ENCODE measurements at regions not wholly inside any gene's neighbourhood (a gene's known extent, or its start where the extent isn't known, plus 50 kb on each side); places are given as distances from the start of the nearest gene placed in this dataset.

GRCh38 chr18:75531851-75532459 is 104.5 kb upstream of the SMIM21 start:
- no peak for DNase-seq (ENCODE audit: low read depth)

- no peak for DNase-seq (ENCODE audit: low read depth)
These were observed 103.8 kb upstream of the SMIM21 start for GRCh38 chr18:75531212-75531850.

- DNase-seq (ENCODE audit: low read depth) = no peak
These were observed 103.2 kb upstream of the SMIM21 start for GRCh38 chr18:75530566-75531211.

- no peak for DNase-seq (ENCODE audit: low read depth)
These were observed 102.6 kb upstream of the SMIM21 start for GRCh38 chr18:75530118-75530517.

GRCh38 chr18:75529394-75529793 is 101.9 kb upstream of the SMIM21 start:
- no peak for DNase-seq (ENCODE audit: low read depth)

- no peak for DNase-seq (ENCODE audit: low read depth)
These were observed 100.6 kb upstream of the SMIM21 start for GRCh38 chr18:75527848-75528685.

GRCh38 chr18:75526038-75526437 is 98.5 kb upstream of the SMIM21 start:
- DNase-seq (ENCODE audit: low read depth) = no peak

GRCh38 chr18:75525331-75525730 is 97.8 kb upstream of the SMIM21 start:
- DNase-seq (ENCODE audit: low read depth) = no peak

GRCh38 chr18:75524841-75525240 is 97.3 kb upstream of the SMIM21 start:
- DNase-seq (ENCODE audit: low read depth) = no peak

- no peak for DNase-seq (ENCODE audit: low read depth)
These were observed 96.7 kb upstream of the SMIM21 start for GRCh38 chr18:75524181-75524580.

GRCh38 chr18:75521816-75522215 is 94.3 kb upstream of the SMIM21 start:
- DNase-seq (ENCODE audit: low read depth) = no peak

- DNase-seq (ENCODE audit: low read depth) = no peak
These were observed 90.5 kb upstream of the SMIM21 start for GRCh38 chr18:75518007-75518406.

GRCh38 chr18:75517286-75517685 is 89.8 kb upstream of the SMIM21 start:
- no peak for DNase-seq (ENCODE audit: low read depth)

GRCh38 chr18:75507636-75508035 is 80.1 kb upstream of the SMIM21 start:
- DNase-seq (ENCODE audit: low read depth) = no peak

GRCh38 chr18:75506913-75507312 is 79.4 kb upstream of the SMIM21 start:
- no peak for DNase-seq (ENCODE audit: low read depth)

- no peak for DNase-seq (ENCODE audit: low read depth)
These were observed 77.0 kb upstream of the SMIM21 start for GRCh38 chr18:75504469-75504868.

- no peak for DNase-seq (ENCODE audit: low read depth)
These were observed 76.1 kb upstream of the SMIM21 start for GRCh38 chr18:75503615-75504014.

GRCh38 chr18:75502286-75502685 is 74.8 kb upstream of the SMIM21 start:
- no peak for DNase-seq (ENCODE audit: low read depth)

GRCh38 chr18:75500545-75500944 is 73.0 kb upstream of the SMIM21 start:
- no peak for DNase-seq (ENCODE audit: low read depth)

GRCh38 chr18:75497576-75498235 is 70.2 kb upstream of the SMIM21 start:
- no peak for DNase-seq (ENCODE audit: low read depth)

- DNase-seq (ENCODE audit: low read depth) = no peak
These were observed 68.6 kb upstream of the SMIM21 start for GRCh38 chr18:75496151-75496550.

- no peak for DNase-seq (ENCODE audit: low read depth)
These were observed 65.3 kb upstream of the SMIM21 start for GRCh38 chr18:75492852-75493251.
